GM18951 (cell line): ENCODE measurements at regions not wholly inside any gene's neighbourhood (a gene's known extent, or its start where the extent isn't known, plus 50 kb on each side); places are given as distances from the start of the nearest gene placed in this dataset.

ENCODE experiments used
- POLR2A ChIP-seq: IDR thresholded peaks from 4 replicates; pipeline ENCODE4 v1.6.1; 2011; ENCODE audit warnings: mild to moderate bottlenecking; ENCODE audit not compliant: insufficient read length, insufficient read depth; ENCODE audit errors: extremely low read depth
- in situ Hi-C: fragments of 300-500 bp; cut with MboI; formaldehyde crosslinking; loops from one replicate; pipeline ENCODE4 v1.12.0; 2022; ENCODE audit warnings: low sequenced_read_pairs, mixed read lengths, inconsistent platforms; ENCODE audit not compliant: unreplicated experiment

DNA sequence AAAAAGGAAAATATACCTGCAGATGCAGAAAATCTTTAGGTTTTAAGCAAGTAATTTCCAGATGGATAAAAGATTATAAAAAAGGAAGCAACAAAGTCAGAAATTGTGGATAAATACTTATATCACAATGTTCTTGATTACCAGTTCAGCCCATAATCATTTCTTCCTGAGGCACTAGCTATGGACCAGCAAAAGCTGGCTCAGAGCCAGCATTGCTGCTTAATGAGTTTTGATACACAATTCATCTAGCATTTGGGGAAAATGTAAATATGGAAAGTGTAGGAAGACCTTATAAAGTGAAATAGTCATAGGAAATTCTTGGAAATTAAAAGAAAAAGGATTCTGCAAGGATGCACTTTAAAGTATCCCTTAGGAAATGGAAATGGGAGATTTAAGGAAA lies 168.3 kb upstream of the GBE1 start:
- in situ Hi-C loops = no loop called here
- no peak for TF ChIP-seq POLR2A

DNA sequence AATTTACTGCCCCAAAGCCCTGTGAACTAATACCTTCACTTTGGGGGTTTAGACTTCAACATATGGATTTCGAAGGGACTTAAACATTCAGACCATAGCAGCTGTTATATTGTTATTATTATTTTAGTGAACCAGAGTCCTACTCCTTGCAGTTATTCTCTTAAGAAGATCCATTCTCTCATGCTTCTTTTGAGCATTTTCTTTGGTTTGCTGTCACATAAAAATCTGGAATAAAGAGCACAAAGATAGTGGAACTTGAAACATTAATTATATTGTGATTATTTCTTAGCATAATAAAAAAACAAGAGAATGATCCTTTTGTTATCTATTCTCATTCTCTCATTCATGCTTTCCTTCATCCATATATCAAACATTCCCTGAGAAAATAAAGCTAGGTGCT lies 166.4 kb upstream of the GBE1 start:
- in situ Hi-C loops = no loop called here
- no peak for TF ChIP-seq POLR2A

DNA sequence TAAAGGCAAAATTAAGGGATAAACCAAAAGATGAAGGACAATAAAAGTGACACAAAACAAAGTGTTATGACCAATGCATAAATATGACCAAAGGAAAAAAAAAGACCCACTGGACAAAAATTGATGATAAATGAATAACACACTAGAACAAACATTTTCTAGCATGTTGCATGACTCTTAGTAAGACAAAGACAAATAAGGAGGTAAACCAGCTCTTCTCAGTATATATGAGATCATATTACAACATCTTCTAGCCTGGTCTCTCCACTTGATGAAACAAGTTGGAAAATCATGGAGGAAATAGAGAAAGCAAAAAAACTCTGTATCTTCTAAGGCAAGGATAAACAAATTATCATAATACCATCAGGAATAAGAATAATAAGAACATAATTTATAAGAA lies 163.9 kb upstream of the GBE1 start:
- in situ Hi-C loops = no loop called here
- TF ChIP-seq POLR2A = no peak

DNA sequence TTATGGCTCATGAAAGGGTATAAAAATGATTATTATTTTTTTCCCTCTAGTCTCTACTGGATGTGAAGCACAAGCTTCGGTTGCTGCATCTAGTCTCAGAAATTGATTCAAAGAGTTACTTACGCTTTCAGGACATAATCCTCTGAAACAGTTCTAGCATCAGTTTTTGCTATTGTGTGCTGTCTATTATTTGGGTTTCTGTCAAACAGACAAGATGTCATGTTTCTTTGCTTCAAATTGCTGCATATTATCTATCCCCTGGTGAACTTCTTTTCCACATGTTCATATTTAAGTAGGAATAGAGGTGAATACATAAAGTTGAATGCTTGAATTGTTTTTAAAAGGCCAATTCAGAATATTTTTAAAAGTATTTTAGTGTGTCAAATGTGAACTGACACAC lies 161.6 kb upstream of the GBE1 start:
- in situ Hi-C loops = no loop called here
- no peak for TF ChIP-seq POLR2A

DNA sequence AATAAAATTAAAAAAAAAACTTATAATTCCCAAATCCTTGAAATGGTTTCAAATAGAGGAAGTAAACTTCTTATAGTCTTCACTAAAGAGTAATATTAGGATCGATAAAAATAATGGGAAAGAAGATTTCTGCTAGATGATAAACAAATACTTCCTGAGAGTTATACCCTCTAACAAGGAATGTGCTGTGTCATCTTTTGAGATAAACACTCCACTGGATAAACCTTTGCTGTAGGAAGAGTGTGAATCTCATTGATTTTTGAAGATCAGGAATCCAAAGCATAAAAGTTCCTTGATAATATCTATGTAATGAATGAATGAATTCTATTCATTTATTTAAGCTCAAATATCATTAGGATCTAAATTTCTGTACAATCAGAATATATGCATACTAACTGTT lies 161.0 kb upstream of the GBE1 start:
- in situ Hi-C loops = no loop called here
- no peak for TF ChIP-seq POLR2A

DNA sequence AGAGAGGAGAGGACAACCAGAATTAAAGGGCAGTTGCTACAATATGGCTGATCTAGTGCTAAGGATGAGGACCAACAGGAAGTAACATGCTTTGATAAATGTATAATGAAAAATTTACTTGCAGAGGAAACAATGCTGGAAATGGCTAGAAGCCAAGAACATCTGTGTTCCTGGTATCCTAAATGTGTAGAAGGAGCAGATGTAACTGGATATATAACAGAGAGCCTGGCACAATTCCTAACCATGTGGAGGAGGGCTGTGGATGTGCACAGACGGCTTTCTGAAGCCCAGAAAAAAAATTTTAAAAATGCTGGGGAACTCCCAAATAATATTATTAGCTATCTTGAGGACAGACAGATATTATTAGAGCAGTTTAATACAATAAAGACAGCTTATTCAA lies 159.4 kb upstream of the GBE1 start:
- in situ Hi-C loops = no loop called here
- no peak for TF ChIP-seq POLR2A

DNA sequence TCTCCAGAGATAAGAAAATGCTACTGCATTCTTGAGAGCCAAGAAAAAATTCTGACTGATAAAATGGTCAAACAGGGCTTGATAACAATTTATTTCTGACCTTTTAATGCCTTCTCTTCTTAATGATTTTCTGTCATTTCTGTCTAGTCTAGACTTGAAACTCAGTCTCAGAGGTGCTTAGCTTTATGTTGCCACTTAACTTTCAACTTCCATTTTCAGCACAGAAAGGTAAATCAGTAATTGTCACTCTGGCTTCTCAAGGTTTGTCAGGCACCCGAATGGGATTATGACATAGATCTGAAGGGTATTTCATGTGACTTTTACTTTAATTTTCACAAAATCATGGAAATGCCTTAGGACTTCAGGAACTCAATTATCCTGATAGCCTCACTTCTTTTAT lies 155.4 kb upstream of the GBE1 start:
- in situ Hi-C loops = no loop called here
- no peak for TF ChIP-seq POLR2A

DNA sequence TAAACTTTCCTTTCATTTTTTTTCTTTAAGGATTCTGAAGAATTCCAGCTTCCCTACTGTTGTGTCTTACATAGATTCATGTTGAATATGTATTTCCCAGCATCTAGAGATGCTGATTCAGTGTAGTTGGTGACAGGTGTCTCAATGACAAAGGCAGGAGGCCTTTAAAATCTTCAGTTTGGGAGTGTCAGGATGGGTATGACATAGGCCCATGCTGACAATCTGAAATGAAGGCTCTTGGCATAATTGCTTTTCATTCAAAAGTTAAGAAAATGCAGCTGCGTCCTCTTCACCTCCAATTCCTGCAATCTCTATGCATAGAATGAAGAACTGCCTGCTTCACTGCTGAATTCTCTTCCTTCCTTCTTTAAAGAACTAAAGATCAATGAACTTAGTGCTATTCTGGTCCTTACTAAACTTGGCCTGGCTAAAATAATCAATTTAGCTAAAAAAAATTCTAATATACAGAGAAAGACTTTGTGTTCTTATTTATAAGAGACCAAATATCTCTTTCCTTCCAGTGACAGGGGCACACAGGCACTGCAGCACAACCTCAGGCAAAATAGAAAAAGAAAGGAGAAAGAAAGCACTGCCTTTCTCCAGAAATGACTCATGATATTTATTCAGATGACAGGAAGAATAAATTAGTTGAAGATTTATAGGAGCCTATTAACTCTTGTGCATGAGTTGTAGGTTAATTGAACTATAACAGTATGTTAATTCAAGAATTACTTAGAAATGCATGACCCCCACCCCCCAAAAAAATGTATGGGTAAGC lies 152.6 kb upstream of the GBE1 start:
- TF ChIP-seq POLR2A = no peak
- in situ Hi-C loops = no loop called here

DNA sequence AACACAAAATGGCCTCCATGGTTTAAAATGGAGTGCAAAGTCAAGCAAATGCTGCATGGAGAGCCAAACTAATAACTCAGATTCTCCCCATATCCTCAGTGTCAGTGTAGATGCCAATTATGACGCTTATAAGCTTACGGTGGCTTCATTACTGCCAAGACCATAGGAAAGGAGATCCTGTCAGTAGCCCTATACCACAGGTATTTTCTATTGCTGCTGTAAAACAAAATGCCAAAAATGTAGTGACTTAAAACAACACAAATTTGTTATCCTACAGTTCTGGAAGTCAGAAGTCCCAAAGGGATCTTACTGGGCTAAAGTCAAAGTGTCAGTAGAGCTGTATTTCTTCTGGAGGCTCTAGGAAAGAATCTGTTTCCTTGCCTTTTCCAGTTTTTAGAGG lies 149.8 kb upstream of the GBE1 start:
- no peak for TF ChIP-seq POLR2A
- in situ Hi-C loops = no loop called here

DNA sequence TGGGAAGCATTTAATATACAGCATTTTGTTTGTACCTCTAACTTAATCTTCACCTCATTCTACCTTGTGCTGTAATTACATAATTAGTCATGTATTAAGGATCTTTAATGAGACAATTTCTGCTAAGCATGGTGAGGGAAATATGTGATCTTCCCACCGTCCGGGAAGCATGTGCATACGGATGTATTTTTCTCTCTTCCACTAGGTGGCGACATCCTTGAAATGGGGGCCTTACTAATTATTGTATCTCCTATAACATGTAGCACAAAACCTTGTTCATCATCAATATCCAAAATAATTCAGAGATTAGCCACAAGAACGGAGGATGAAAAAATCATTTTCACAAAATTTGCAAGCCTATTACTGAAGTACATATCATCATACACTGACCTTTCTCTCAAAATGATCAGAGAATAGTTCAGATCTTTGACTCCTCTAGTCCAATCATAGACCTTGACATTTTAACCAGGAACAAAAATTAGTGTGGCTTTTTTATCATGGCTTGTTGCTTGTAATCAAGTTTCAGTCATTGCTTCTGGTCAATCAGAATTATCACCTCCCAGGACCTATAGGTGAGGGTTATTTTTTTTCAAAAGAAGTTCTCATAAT lies 148.9 kb upstream of the GBE1 start:
- in situ Hi-C loops = no loop called here
- TF ChIP-seq POLR2A = no peak

DNA sequence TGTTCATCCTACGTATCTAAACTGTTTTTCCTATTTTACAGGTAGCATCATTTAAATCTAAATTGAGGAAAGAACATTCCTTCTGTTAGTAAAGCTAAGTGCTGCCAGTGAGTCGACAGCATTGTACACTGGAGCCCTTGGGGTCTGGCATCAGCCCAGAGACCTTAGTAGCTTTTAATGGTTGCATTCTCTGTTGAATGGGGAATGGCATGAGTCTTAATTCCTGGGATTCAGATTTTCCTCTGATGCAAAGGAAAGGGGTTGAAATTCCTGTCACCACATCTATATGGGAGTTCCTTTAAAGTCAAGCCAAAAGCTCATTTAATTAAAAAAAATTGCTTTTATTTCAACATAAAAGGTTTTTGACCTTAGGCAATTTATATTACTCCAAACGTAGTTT lies 148.4 kb upstream of the GBE1 start:
- in situ Hi-C loops = no loop called here
- TF ChIP-seq POLR2A = no peak

DNA sequence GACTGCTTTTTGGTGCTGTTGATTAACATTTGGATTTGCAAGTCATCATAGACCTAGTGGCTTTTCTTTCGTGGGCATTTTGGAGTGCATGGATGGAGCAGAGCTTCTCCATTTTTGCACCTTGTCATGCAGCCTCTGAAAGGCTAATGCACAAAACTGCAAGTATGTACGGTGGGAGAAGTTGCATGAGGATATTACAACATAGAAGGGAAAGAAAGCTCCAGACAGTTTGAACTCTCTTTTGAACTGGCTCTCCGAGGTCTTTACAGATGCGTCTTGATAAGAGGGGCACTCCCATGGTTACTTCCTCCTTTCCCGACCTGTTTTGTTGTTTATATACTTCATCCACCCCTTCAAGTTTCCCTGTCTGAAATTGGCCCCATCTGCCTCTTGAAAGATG lies 147.1 kb upstream of the GBE1 start:
- in situ Hi-C loops = no loop called here
- TF ChIP-seq POLR2A = no peak

DNA sequence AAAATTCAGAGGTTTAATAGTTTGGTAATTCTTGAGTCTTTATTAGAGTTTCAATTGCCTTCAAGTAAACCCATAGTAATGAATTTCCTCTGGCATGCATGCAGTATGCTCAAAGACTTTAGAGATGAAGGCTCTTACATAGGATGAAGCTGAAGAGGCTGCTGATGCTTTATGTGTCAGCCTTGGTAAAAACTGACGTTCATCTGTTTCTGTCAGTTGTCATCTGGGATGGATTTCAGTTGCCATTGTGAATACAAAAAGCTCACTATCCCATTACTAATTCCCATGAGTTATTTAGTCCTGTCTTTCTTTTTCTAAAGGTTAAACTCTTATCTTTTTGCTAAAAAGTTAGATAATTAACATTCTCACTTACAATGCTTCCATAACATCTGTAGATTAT lies 136.9 kb upstream of the GBE1 start:
- in situ Hi-C loops = no loop called here
- no peak for TF ChIP-seq POLR2A

DNA sequence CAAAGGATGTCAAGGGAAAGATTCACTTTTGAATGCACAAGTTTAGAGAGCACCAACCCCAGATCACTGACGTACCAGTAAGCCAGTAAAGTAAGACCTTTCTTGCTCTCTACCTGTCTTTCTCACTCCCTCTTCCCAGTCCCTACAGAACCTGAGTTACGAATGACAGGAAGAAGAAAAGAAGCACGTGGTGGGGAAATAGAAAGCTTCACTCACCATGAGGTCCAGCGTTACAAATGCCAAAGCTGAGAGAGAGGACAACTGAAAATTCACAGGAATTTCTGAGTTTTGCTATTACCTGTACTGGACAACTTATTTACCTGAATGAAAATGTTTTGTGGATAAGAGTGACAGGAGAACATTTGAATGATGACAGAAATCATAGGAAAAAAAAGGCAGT lies 133.2 kb upstream of the GBE1 start:
- no peak for TF ChIP-seq POLR2A
- in situ Hi-C loops = no loop called here

DNA sequence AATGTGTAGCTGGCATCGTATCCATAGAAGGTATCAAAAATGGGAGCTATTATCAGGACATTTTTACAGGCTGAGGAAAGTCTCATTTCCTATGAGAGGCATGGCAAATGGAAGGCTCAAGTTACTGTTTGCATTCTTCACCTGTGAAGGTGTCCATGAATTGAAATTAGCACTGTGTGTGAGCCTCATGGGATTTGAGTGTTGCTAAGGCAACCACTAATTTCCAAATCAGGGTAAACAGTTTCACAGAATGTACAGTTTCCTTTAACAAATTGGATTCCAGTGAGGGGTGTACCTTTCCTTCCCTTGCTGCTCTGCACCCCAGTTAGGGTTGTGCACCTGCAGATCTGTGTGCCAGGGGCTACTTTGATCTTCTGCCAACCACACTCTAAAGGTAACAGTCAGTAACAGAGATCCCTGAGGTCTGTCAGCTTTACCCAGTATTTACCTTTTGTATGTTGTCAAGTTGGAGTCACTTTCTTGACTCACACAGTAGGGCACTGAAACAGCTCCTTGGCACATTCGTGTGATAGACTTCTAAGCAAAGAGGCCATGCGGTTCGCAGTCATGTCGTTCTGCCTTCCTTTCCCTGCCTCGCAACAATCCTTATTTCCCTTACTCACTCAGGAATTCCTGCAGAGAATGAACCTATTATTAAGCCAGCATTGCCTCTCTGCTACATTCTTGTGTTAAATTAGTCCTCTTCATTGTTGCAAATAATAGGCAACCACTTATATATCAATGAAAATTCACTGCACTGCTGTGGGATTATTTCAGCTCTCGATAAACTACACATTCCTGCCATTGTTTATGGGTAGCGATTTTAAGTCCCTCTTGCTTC lies 129.8 kb upstream of the GBE1 start:
- TF ChIP-seq POLR2A = no peak
- in situ Hi-C loops = no loop called here
